RWPE2 (cell line): ENCODE measurements at regions not wholly inside any gene's neighbourhood (a gene's known extent, or its start where the extent isn't known, plus 50 kb on each side); places are given as distances from the start of the nearest gene placed in this dataset.
A peak's percentile ranks its signal among the peaks of the same experiment; 100 is the strongest.

Experiments
- ATAC-seq: fragments of 200-7000 bp; cut with Tn5 transposase; 3 replicates; pipeline ENCODE4 v1.9.1; 2021; ENCODE audit warnings: low read depth
- DNase-seq: peaks from one replicate; pipeline ENCODE4 v3.0.0-alpha.2; 2020; ENCODE audit warnings: low spot score
- H3K27ac ChIP-seq: fragments of 450-650 bp; 2 replicates; pipeline ENCODE4 v1.5.1; 2017; ENCODE audit warnings: mild to moderate bottlenecking; ENCODE audit not compliant: poor library complexity, severe bottlenecking
- H3K27me3 ChIP-seq: fragments of 250-450 bp; sonication (Bioruptor Pico); 2 replicates; pipeline ENCODE4 v1.5.1; 2021; ENCODE audit warnings: mild to moderate bottlenecking, moderate library complexity; ENCODE audit not compliant: insufficient read depth, poor library complexity, severe bottlenecking
- H3K36me3 ChIP-seq: fragments of 250-450 bp; sonication (Bioruptor Pico); 2 replicates; pipeline ENCODE4 v1.5.1; 2020; ENCODE audit warnings: low read depth, mild to moderate bottlenecking, moderate library complexity
- H3K4me1 ChIP-seq: fragments of 250-450 bp; sonication (Bioruptor Pico); 2 replicates; pipeline ENCODE4 v1.5.1; 2021; ENCODE audit warnings: mild to moderate bottlenecking, moderate library complexity; ENCODE audit not compliant: insufficient read depth, poor library complexity, severe bottlenecking
- H3K4me3 ChIP-seq: fragments of 250-450 bp; sonication (Bioruptor Pico); 2 replicates; pipeline ENCODE4 v1.5.1; 2021; ENCODE audit warnings: mild to moderate bottlenecking, moderate library complexity; ENCODE audit not compliant: severe bottlenecking
- H3K9me3 ChIP-seq: fragments of 250-450 bp; sonication (Bioruptor Pico); 2 replicates; pipeline ENCODE4 v1.5.1; 2021; ENCODE audit warnings: mild to moderate bottlenecking, moderate library complexity; ENCODE audit not compliant: severe bottlenecking
- CTCF ChIP-seq: fragments of 450-650 bp; IDR thresholded peaks from one replicate; pipeline ENCODE4 v1.5.1; 2017; ENCODE audit warnings: mild to moderate bottlenecking, moderate library complexity; ENCODE audit not compliant: poor library complexity, severe bottlenecking

GRCh38 chr1:118266436-118266835, 81.4 kb upstream of the SPAG17 start:
- Histone ChIP-seq H3K27me3 (no peaks in the 10 kb centered on the region), H3K9me3 (peaks cover 1% of the 10 kb centered on the region), H3K36me3 (no peaks in the 10 kb centered on the region), H3K4me3 (no peak overlapping the region), H3K27ac (peak overlapping the region; percentile 18), H3K4me1 (peaks cover 5% of the 10 kb centered on the region)
- TF ChIP-seq CTCF, result no peak
- DNase-seq (no peak), ATAC-seq (peak; percentile 61)

GRCh38 chr1:118264343-118264742, 79.3 kb upstream of the SPAG17 start:
- DNase-seq, result no peak
- no peak for TF ChIP-seq CTCF
- Histone ChIP-seq H3K9me3 (peaks cover 1% of the 10 kb centered on the region), H3K4me1 (peaks cover 5% of the 10 kb centered on the region), H3K27me3 (no peaks in the 10 kb centered on the region), H3K27ac (no peak overlapping the region), H3K4me3 (no peak overlapping the region), H3K36me3 (no peaks in the 10 kb centered on the region)
- peak; percentile 29; the same call in 1 of the 3 replicates for ATAC-seq

GRCh38 chr1:118262865-118263264, 77.8 kb upstream of the SPAG17 start:
- DNase-seq, result no peak
- no peak for ATAC-seq
- TF ChIP-seq CTCF, result no peak
- Histone ChIP-seq H3K27ac (no peak overlapping the region), H3K9me3 (peaks cover 1% of the 10 kb centered on the region), H3K27me3 (no peaks in the 10 kb centered on the region), H3K4me3 (no peak overlapping the region), H3K4me1 (peaks cover 5% of the 10 kb centered on the region), H3K36me3 (no peaks in the 10 kb centered on the region)

GRCh38 chr1:118258975-118259374, 73.9 kb upstream of the SPAG17 start:
- H3K36me3 ChIP-seq, result no peaks in the 10 kb centered on the region
- H3K9me3 ChIP-seq, result no peaks in the 10 kb centered on the region
- no peak overlapping the region for H3K4me3 ChIP-seq
- no peak for TF ChIP-seq CTCF
- no peak overlapping the region for H3K27ac ChIP-seq
- H3K27me3 ChIP-seq, result no peaks in the 10 kb centered on the region
- no peak for DNase-seq
- H3K4me1 ChIP-seq, result no peaks in the 10 kb centered on the region
- no peak for ATAC-seq

- no peaks in the 10 kb centered on the region for H3K36me3 ChIP-seq
- H3K27ac ChIP-seq, result no peak overlapping the region
- no peak overlapping the region for H3K4me3 ChIP-seq
- no peaks in the 10 kb centered on the region for H3K9me3 ChIP-seq
- DNase-seq (no peak), ATAC-seq (no peak)
- TF ChIP-seq CTCF, result no peak
- H3K27me3 ChIP-seq, result no peaks in the 10 kb centered on the region
- no peaks in the 10 kb centered on the region for H3K4me1 ChIP-seq
Measured at GRCh38 chr1:118257946-118258345, 72.9 kb upstream of the SPAG17 start.
